ENCODE measurements at regions not wholly inside any gene's neighbourhood (a gene's known extent, or its start where the extent isn't known, plus 50 kb on each side); places are given as distances from the start of the nearest gene placed in this dataset.

GRCh38 chr13:103730407-103730806 lies 664.2 kb upstream of the SLC10A2 start:
- TF ChIP-seq CTCF (conservative IDR thresholded peaks at IDR 0.05; ENCODE audit: low read length) (no peak), EZH2phosphoT487 (IDR thresholded peaks at IDR 0.05; ENCODE audit: borderline replicate concordance, low read depth, low read length) (no peak)

Data from OCI-LY7 (cell line).